Prostate gland (tissue), 2 donors: ENCODE measurements at regions not wholly inside any gene's neighbourhood (a gene's known extent, or its start where the extent isn't known, plus 50 kb on each side); places are given as distances from the start of the nearest gene placed in this dataset.

ENCODE experiments used
- DNase-seq: peaks from one replicate; pipeline ENCODE4 v3.0.0-alpha.2; 2019; ENCODE audit warnings: low spot score
- H3K27ac ChIP-seq, 2 donors: fragments of 200-600 bp; sonication (generic); 2 replicates each; pipeline ENCODE4 v1.5.1; 2017 to 2019
- H3K27me3 ChIP-seq: fragments of 200-600 bp; sonication (generic); replicated peaks from 2 replicates; pipeline ENCODE4 v1.5.1; 2019; ENCODE audit not compliant: insufficient read depth
- H3K36me3 ChIP-seq, 2 donors: fragments of 200-600 bp; sonication (generic); 1 replicate in 1 of 2; 2 replicates in 1 of 2; pipeline versions ENCODE4 v1.5.1 to v1.8.1; 2017 to 2019
- H3K4me1 ChIP-seq: fragments of 200-600 bp; sonication (generic); replicated peaks from 2 replicates; pipeline ENCODE4 v1.5.1; 2019
- H3K4me3 ChIP-seq, 2 donors: fragments of 200-600 bp; sonication (generic); 2 replicates each; pipeline ENCODE4 v1.5.1; 2017 to 2019
- H3K9me3 ChIP-seq: fragments of 200-600 bp; sonication (generic); 2 replicates; pipeline ENCODE4 v1.5.1; 2017
- CTCF ChIP-seq, 4 experiments: fragments of 200-600 bp in 2 of 4; fragments of 450-650 bp in 2 of 4; sonication (generic) in 2 of 4; IDR thresholded peaks; 1 replicate in 3 of 4; 2 replicates in 1 of 4; pipeline ENCODE4 v1.5.1; 2016 to 2019; ENCODE audit warnings: antibody characterized with exemption in 4 of 4, mild to moderate bottlenecking in 2 of 4, moderate library complexity in 2 of 4
- POLR2A ChIP-seq: fragments of 450-650 bp; IDR thresholded peaks from one replicate; pipeline ENCODE4 v1.6.1; 2016; ENCODE audit warnings: antibody characterized with exemption, mild to moderate bottlenecking
- POLR2AphosphoS5 ChIP-seq: sonication (generic); formaldehyde crosslinking; IDR thresholded peaks from one replicate; pipeline ENCODE4 v1.6.1; 2017; ENCODE audit warnings: antibody characterized with exemption
- WGBS: methylation state at CpG from one replicate; pipeline ENCODE4 v1.1.5; 2018; 5-methylcytosine and 5-hydroxymethylcytosine counted together
- intact Hi-C: fragments of 100-400 bp; cut with DNase I; formaldehyde crosslinking; loops from one replicate; pipeline ENCODE4 v1.14.2; 2022

DNA sequence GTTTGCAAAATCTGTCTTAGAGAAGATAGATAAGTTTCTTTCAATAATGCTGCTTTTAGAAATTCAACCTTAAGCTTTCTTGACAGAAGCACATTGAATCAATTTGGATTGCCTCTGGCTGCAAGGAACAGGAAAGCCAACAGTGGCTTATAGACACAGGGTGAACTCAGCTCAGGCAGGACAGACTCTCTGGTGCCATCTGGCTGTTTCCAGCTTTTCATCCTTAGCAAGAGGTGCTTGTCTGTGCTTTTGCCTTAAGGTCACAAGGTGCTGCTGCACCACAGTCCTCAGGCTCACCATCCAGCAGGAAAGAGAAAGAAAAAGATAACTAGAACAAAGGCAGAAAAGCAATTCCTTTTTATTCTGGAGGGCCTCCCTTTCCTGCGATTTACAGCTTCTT is 93.7 kb upstream of the ETS2 start:
- no peak for TF ChIP-seq POLR2AphosphoS5
- TF ChIP-seq CTCF (IDR thresholded peaks at IDR 0.05), result peak in 3 of 4 experiments; percentile 36 to 43 (median 41)
- Histone ChIP-seq H3K4me3 (no peak overlapping the region), H3K9me3 (no peaks in the 10 kb centered on the region), H3K4me1 (no peaks in the 10 kb centered on the region), H3K36me3 (no peaks in the 10 kb centered on the region), H3K27me3 (no peaks in the 10 kb centered on the region), H3K27ac (no peak overlapping the region)
- intact Hi-C loops, result no loop called here
- peak; percentile 16 for DNase-seq
- WGBS, result 85% methylated on average over 1 of the region's 1 CpG

- Histone ChIP-seq H3K27me3 (no peaks in the 10 kb centered on the region), H3K27ac (no peak overlapping the region), H3K36me3 (no peaks in the 10 kb centered on the region), H3K4me1 (no peaks in the 10 kb centered on the region), H3K4me3 (no peak overlapping the region), H3K9me3 (no peaks in the 10 kb centered on the region)
- intact Hi-C loops, result no loop called here
- no peak for DNase-seq
- TF ChIP-seq CTCF (IDR thresholded peaks at IDR 0.05) (no peak), POLR2AphosphoS5 (no peak), POLR2A (no peak)
- 94% methylated on average over 3 of the region's 3 CpGs for WGBS
These were observed 93.1 kb upstream of the ETS2 start for GRCh38 chr21:38712664-38713063.

DNA sequence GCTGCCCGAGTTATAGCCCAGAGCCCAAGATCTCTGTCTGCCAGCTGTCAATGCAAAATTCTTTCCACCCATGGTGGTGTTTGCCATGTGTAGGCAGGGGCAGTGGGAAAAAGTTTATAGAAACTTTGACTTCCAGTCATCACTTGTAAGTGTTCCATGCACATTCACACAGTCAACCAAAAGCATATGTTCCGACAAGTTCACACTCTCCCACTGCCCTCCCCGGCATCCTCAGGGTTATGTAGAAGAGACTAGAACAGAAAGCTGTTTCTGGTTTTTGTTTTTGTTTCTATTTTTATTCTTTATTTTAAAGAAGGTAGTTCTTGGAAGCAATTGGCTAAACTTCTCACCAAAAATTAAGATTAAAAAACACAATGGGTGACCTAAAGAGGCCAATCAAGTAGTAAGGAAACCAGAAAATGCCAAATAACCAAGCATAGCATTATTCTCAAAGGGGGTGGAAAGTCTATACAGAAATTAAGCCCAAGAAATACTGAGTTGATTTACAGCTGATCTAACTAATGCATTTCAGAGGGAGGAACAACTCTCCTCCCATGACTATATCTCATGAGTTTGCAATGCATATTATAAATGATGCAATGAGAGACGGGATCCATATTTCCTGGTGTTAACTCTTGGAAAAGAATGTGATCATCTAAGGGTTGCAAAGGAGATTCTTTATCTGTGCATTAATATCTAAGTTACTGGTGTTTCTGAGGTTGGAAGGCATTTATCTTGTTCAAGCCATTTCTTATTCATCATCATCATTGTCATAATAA is 91.5 kb upstream of the ETS2 start:
- no peak for TF ChIP-seq POLR2AphosphoS5
- TF ChIP-seq POLR2A, result no peak
- TF ChIP-seq CTCF (IDR thresholded peaks at IDR 0.05), result no peak
- H3K9me3 ChIP-seq, result no peaks in the 10 kb centered on the region
- DNase-seq, result no peak
- H3K27me3 ChIP-seq, result no peaks in the 10 kb centered on the region
- no peaks in the 10 kb centered on the region for H3K36me3 ChIP-seq
- H3K4me3 ChIP-seq, result no peak overlapping the region
- intact Hi-C loops, result no loop called here
- no peaks in the 10 kb centered on the region for H3K4me1 ChIP-seq
- 77% methylated on average over 4 of the region's 4 CpGs for WGBS
- H3K27ac ChIP-seq, result no peak overlapping the region

DNA sequence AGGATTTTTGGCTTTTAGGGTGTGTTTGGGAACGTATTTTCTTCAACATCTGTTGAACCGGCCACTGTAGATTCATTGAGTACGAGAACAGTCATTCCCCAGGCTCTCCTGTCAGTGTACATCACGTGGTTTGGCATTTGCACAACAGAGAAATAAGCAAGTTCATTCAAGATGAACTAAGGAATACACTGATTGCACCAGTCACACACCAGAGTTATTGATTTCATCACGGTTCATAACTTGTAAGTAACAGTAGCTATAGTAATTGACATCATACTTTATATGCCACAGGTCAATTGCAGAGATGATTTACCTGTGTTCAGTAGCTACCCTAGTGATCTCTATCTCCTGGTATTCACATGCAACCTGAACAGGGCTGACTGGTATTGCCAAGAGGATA is 90.7 kb upstream of the ETS2 start:
- 73% methylated on average over 5 of the region's 5 CpGs for WGBS
- Histone ChIP-seq H3K4me1 (no peaks in the 10 kb centered on the region), H3K4me3 (no peak overlapping the region), H3K36me3 (no peaks in the 10 kb centered on the region), H3K9me3 (no peaks in the 10 kb centered on the region), H3K27ac (no peak overlapping the region), H3K27me3 (no peaks in the 10 kb centered on the region)
- intact Hi-C loops, result no loop called here
- TF ChIP-seq CTCF (IDR thresholded peaks at IDR 0.05) (no peak), POLR2AphosphoS5 (no peak), POLR2A (no peak)
- no peak for DNase-seq

- intact Hi-C loops, result no loop called here
- Histone ChIP-seq H3K36me3 (no peaks in the 10 kb centered on the region), H3K9me3 (no peaks in the 10 kb centered on the region), H3K27me3 (no peaks in the 10 kb centered on the region), H3K4me1 (no peaks in the 10 kb centered on the region), H3K27ac (no peak overlapping the region), H3K4me3 (no peak overlapping the region)
- TF ChIP-seq POLR2AphosphoS5 (no peak), POLR2A (no peak), CTCF (IDR thresholded peaks at IDR 0.05) (no peak)
- no peak for DNase-seq
- 87% methylated on average over 2 of the region's 2 CpGs for WGBS
These were observed 89.6 kb upstream of the ETS2 start for GRCh38 chr21:38716088-38716487.
